GM06990 (cell line): ENCODE measurements at regions not wholly inside any gene's neighbourhood (a gene's known extent, or its start where the extent isn't known, plus 50 kb on each side); places are given as distances from the start of the nearest gene placed in this dataset.

Experiments used
- DNase-seq: peaks from one replicate; pipeline ENCODE4 v3.0.0-alpha.2; 2011; ENCODE audit not compliant: insufficient read length; ENCODE audit errors: extremely low read depth
- H3K27me3 ChIP-seq: replicated peaks from 2 replicates; pipeline ENCODE4 v1.6.0; 2011; ENCODE audit warnings: low read length; ENCODE audit not compliant: control insufficient read depth, insufficient read depth
- H3K36me3 ChIP-seq: 2 replicates; pipeline ENCODE4 v1.5.1; 2011; ENCODE audit warnings: low read length; ENCODE audit not compliant: control insufficient read depth, insufficient read depth
- H3K4me3 ChIP-seq: replicated peaks from 2 replicates; pipeline ENCODE4 v1.5.1; 2011; ENCODE audit warnings: low read depth, mild to moderate bottlenecking, control low read depth, low read length
- TF ChIP-seq, protein P1 (sequence below): IDR thresholded peaks from 2 replicates; pipeline ENCODE4 v1.5.1; 2011; ENCODE audit warnings: low read length, control low read depth, mild to moderate bottlenecking, inconsistent platforms; ENCODE audit not compliant: insufficient read depth, poor library complexity, severe bottlenecking

DNA sequence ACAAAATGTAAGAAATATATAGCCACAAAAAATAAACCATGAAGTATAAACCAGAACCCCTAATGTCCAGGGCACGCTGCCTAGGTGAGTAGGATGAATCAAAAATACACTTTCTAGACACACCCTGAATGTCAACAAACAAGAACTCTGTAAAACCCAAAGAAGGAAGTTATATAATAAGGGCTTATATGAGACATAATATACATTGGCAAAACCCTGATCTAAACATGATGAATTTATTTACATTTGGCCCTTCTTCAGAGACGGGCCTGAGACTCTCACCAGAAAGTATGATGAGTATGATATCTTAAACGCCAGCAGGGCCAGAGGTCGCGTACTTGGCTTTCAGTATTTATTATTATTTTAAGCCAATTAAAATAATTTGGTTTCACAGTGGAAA is 125.1 kb upstream of the FST start:
- Histone ChIP-seq H3K27me3 (no peaks in the 10 kb centered on the region; the same call in 1 of the 2 replicates), H3K36me3 (no peaks in the 10 kb centered on the region), H3K4me3 (no peak overlapping the region)
- TF ChIP-seq, protein P1, sequence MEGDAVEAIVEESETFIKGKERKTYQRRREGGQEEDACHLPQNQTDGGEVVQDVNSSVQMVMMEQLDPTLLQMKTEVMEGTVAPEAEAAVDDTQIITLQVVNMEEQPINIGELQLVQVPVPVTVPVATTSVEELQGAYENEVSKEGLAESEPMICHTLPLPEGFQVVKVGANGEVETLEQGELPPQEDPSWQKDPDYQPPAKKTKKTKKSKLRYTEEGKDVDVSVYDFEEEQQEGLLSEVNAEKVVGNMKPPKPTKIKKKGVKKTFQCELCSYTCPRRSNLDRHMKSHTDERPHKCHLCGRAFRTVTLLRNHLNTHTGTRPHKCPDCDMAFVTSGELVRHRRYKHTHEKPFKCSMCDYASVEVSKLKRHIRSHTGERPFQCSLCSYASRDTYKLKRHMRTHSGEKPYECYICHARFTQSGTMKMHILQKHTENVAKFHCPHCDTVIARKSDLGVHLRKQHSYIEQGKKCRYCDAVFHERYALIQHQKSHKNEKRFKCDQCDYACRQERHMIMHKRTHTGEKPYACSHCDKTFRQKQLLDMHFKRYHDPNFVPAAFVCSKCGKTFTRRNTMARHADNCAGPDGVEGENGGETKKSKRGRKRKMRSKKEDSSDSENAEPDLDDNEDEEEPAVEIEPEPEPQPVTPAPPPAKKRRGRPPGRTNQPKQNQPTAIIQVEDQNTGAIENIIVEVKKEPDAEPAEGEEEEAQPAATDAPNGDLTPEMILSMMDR, result no peak
- DNase-seq, result no peak

DNA sequence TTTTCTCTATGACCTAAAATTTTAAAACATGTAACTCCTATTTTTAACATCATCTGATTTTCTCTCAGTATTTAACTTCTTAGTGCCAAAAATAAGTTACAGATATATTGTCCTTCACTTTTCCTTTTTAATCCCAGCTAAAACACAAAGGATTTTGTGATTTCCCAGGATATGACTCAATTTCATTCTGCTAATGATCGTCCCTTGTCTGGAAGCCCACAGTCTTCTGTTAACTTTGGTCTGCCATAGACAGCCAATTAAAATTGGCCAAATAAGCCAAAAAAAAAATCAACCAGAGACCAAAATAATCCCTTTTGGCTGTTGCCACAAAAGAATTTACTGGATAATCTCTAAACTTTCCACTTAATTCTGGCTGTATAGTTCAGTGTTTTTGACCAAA is 124.5 kb upstream of the FST start:
- Histone ChIP-seq H3K36me3 (no peaks in the 10 kb centered on the region), H3K27me3 (no peaks in the 10 kb centered on the region; the same call in 1 of the 2 replicates), H3K4me3 (no peak overlapping the region)
- TF ChIP-seq, protein P1, result no peak
- DNase-seq, result no peak

DNA sequence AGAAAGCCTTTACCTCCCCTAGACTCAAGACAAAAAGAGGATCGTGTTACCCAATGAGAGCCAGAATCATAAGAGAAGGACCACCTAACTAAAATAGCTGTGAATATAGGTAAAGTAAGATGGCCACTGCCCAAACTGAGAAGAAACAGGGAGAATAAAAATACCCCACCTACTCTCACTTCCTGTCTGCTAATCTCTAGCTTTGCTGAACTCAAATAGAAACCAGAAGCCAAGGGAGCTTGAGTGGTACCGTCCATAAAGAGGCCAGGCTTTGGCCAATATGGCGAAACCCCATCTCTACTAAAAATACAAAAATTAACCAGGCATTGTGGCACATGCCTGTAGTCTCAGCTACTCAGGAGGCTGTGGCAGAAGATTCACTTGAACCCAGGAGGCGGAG is 123.0 kb upstream of the FST start:
- no peaks in the 10 kb centered on the region for H3K27me3 ChIP-seq
- DNase-seq, result peak; percentile 1
- TF ChIP-seq, protein P1, result no peak
- H3K4me3 ChIP-seq, result no peak overlapping the region
- H3K36me3 ChIP-seq, result no peaks in the 10 kb centered on the region

DNA sequence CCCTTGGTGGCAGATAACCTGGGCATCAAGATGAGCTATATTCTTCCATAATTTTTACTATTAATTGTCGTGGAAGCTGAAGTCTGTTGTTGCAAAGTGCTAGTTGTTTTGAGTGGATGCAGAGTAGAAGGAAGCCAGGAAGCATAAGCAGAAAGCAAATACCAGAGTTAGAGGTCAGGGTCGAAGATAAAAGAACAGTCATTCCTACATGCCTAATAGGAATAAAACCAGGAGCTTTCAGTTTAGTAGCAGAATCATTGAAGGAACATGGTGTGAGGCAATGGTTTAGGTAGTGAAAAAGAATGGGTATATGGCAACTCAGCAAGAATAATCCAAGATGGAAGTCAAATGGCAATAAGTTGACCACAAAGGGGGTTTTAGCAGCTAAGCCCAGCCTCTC is 121.6 kb upstream of the FST start:
- Histone ChIP-seq H3K27me3 (no peaks in the 10 kb centered on the region), H3K4me3 (no peak overlapping the region), H3K36me3 (no peaks in the 10 kb centered on the region)
- TF ChIP-seq, protein P1, result no peak
- no peak for DNase-seq

DNA sequence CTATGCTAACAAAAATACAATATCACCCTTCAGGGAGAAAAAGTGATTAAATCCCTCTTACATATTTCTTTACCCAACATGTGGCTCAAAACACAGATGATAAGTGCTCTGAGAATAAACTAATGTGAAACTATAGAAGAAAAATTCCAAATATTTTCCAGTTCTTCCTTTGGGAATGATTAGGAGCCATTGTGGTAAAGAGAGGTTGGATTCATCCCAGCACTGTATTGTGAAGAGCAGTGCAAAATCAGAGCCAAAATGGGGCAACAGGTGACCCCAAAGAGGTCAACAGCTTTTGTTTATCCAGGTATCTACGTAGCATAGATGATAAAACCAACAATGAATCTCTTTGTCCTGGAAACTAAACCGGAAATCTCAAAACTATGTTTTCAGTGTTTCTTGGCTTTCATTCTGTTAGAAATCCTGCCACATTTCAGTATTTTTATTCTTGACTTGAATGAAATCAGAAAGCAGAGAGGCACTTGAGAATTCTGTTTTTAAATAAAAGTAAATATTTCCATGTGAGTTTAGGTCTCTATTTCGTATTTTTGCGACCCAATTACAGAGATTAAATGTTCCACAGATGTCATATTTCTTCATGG is 120.4 kb upstream of the FST start:
- H3K27me3 ChIP-seq, result no peaks in the 10 kb centered on the region; the same call in 1 of the 2 replicates
- H3K4me3 ChIP-seq, result no peak overlapping the region
- no peak for DNase-seq
- TF ChIP-seq, protein P1, result no peak
- H3K36me3 ChIP-seq, result no peaks in the 10 kb centered on the region

DNA sequence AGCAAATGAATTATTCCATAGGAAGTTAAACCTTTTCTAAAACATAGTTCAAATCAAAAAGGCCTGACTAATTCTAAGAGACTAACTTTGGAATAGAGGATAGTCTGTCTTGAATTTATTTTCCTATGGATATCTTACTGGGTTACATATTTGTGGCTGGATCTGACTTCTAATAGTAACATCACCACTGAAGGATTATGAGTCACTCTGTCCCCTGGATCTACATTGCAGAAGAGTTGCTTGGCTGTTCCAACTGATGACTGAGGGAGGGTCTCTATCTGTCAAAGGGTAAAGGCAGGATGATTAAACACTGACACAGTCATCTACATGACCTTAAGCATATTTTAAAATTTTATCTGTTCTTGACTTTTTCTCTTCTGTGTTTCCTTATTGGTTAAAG is 119.6 kb upstream of the FST start:
- no peak for DNase-seq
- Histone ChIP-seq H3K4me3 (no peak overlapping the region), H3K27me3 (no peaks in the 10 kb centered on the region; the same call in 1 of the 2 replicates), H3K36me3 (no peaks in the 10 kb centered on the region)
- TF ChIP-seq, protein P1, result no peak
